Breast epithelium (tissue), 4 donors: ENCODE measurements at regions not wholly inside any gene's neighbourhood (a gene's known extent, or its start where the extent isn't known, plus 50 kb on each side); places are given as distances from the start of the nearest gene placed in this dataset.

Experiments
- DNase-seq, 2 donors: peaks; one replicate each; pipeline ENCODE4 v3.0.0-alpha.2; 2019; ENCODE audit warnings: low spot score in 2 of 2
- H3K27ac ChIP-seq, 2 donors: fragments of 200-600 bp; sonication (generic) in 1 of 2; one replicate each; pipeline ENCODE4 v1.5.1; 2016 to 2019; ENCODE audit warnings: mild to moderate bottlenecking in 1 of 2
- H3K27me3 ChIP-seq, 2 donors: fragments of 200-600 bp; sonication (generic) in 1 of 2; one replicate each; pipeline versions ENCODE4 v1.5.1 to v1.6.0; 2017 to 2019; ENCODE audit warnings: control low read depth in 1 of 2, mild to moderate bottlenecking in 1 of 2
- H3K36me3 ChIP-seq: fragments of 200-600 bp; one replicate; pipeline ENCODE4 v1.5.1; 2019
- H3K4me1 ChIP-seq, 2 donors: fragments of 200-600 bp; sonication (generic); one replicate each; pipeline ENCODE4 v1.5.1; 2016 to 2019; ENCODE audit warnings: control low read depth in 1 of 2
- H3K4me3 ChIP-seq, 3 donors: fragments of 200-600 bp; sonication (generic); 1 replicate in 2 of 3; 2 replicates in 1 of 3; pipeline ENCODE4 v1.5.1; 2016 to 2019; ENCODE audit warnings: mild to moderate bottlenecking in 3 of 3, moderate library complexity in 2 of 3
- H3K9me3 ChIP-seq, 2 donors: fragments of 200-600 bp; sonication (generic) in 1 of 2; one replicate each; pipeline ENCODE4 v1.5.1; 2016 to 2019; ENCODE audit warnings: control low read depth in 1 of 2
- CTCF ChIP-seq, 3 donors: fragments of 450-650 bp; IDR thresholded peaks; one replicate each; pipeline ENCODE4 v1.5.1; 2016 to 2017; ENCODE audit warnings: antibody characterized with exemption in 3 of 3, mild to moderate bottlenecking in 3 of 3, moderate library complexity in 3 of 3
- POLR2A ChIP-seq: fragments of 450-650 bp; IDR thresholded peaks from one replicate; pipeline ENCODE4 v1.6.1; 2016; ENCODE audit warnings: antibody characterized with exemption, mild to moderate bottlenecking, moderate library complexity
- POLR2AphosphoS5 ChIP-seq, 3 donors: sonication (generic); formaldehyde crosslinking; IDR thresholded peaks; one replicate each; pipeline ENCODE4 v1.6.1; 2017; ENCODE audit warnings: antibody characterized with exemption in 3 of 3
- intact Hi-C: fragments of 100-400 bp; cut with DNase I; formaldehyde crosslinking; loops from one replicate; pipeline ENCODE4 v1.15.1; 2023; ENCODE audit warnings: low total_unique reads

GRCh38 chr11:95296165-95296564, 65.2 kb upstream of the SESN3 start:
- no peak for DNase-seq
- intact Hi-C loops, result no loop called here
- TF ChIP-seq POLR2AphosphoS5 (IDR thresholded peaks at IDR 0.05) (no peak), CTCF (IDR thresholded peaks at IDR 0.05) (no peak), POLR2A (no peak)
- Histone ChIP-seq H3K9me3 (no peaks in the 10 kb centered on the region), H3K4me1 (no peaks in the 10 kb centered on the region), H3K27ac (no peak overlapping the region), H3K4me3 (no peak overlapping the region), H3K36me3 (no peaks in the 10 kb centered on the region), H3K27me3 (no peaks in the 10 kb centered on the region)

DNA sequence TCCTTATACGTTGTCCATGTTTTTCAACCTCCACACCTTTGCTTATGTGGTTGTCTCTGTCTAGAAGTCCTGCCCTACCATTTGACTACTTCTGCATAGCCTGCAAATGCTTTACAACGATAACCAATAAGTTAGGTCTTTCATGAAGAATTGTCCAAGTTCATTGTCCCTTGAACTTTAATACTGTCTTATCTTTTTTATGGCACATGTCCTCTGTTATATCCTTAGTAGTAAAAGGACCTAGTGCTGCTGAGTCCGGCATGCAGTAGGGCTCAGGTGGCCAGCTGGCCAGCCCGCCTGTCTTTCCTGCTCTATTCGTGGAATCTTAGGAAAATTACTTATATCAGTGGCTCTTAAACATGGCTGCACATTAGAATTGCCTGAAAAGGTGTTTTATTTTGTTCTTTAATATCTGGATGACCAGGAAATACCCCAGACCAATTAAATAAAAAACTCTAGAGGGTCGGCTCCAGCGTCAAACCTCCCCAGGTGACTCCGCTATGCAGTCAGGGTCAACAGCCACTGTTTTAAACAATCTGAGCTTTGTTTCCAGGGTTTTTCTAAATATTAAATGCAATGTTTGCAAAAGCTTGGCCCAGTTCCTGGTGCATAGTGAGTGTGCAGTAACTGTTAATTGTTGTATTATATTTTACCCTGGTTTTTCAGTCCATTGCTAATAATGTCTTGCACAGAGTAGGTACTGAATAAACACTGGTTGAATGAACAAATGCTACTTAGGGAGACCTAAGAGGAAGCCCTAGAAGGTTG, 64.6 kb upstream of the SESN3 start:
- H3K27ac ChIP-seq, result peak overlapping the region in 1 of 2 donors; percentile 54
- intact Hi-C loops, result no loop called here
- no peaks in the 10 kb centered on the region for H3K36me3 ChIP-seq

GRCh38 chr11:95294701-95295100, 63.7 kb upstream of the SESN3 start:
- intact Hi-C loops, result no loop called here
- H3K9me3 ChIP-seq, result no peaks in the 10 kb centered on the region
- no peak for DNase-seq
- H3K4me3 ChIP-seq, result no peak overlapping the region
- no peaks in the 10 kb centered on the region for H3K27me3 ChIP-seq
- no peaks in the 10 kb centered on the region for H3K36me3 ChIP-seq
- TF ChIP-seq POLR2A (no peak), POLR2AphosphoS5 (IDR thresholded peaks at IDR 0.05) (no peak), CTCF (IDR thresholded peaks at IDR 0.05) (no peak)
- H3K27ac ChIP-seq, result peak overlapping the region in 1 of 2 donors; percentile 54
- H3K4me1 ChIP-seq, result no peaks in the 10 kb centered on the region

More for the DNA sequence above, 64.6 kb upstream of the SESN3 start:
- Histone ChIP-seq H3K4me3 (no peak overlapping the region), H3K27me3 (no peaks in the 10 kb centered on the region), H3K4me1 (no peaks in the 10 kb centered on the region), H3K9me3 (no peaks in the 10 kb centered on the region)
- DNase-seq, result no peak
- TF ChIP-seq POLR2A (no peak), CTCF (IDR thresholded peaks at IDR 0.05) (no peak), POLR2AphosphoS5 (IDR thresholded peaks at IDR 0.05) (no peak)

DNA sequence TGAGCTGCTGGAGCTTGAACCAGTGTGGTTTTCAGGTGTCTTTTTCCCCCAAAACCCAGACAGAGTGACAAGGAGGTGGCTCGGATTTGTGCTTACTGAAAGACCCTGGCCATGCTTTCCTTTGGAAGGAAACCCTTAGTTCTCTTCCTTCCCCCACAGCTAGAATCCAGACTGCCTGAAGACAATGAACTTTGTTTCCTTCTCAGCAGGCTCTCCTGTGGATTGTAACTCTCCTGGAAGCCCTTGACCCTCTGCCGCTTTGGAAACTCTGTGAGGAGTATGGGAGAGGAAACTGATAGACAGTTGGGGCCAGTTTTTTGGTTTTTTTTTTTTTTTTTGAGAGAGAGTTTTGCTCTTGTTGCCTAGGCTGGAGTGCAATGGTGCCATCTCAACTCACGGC, 62.1 kb upstream of the SESN3 start:
- intact Hi-C loops, result no loop called here
- Histone ChIP-seq H3K4me3 (no peak overlapping the region), H3K4me1 (no peaks in the 10 kb centered on the region), H3K27me3 (no peaks in the 10 kb centered on the region), H3K36me3 (no peaks in the 10 kb centered on the region), H3K9me3 (no peaks in the 10 kb centered on the region), H3K27ac (no peak overlapping the region)
- no peak for DNase-seq
- TF ChIP-seq POLR2A (no peak), POLR2AphosphoS5 (IDR thresholded peaks at IDR 0.05) (no peak), CTCF (IDR thresholded peaks at IDR 0.05) (no peak)

GRCh38 chr11:95291946-95292345, 60.9 kb upstream of the SESN3 start:
- TF ChIP-seq CTCF (IDR thresholded peaks at IDR 0.05), result no peak
- TF ChIP-seq POLR2A, result no peak
- no peak for TF ChIP-seq POLR2AphosphoS5 (IDR thresholded peaks at IDR 0.05)
- Histone ChIP-seq H3K4me3 (no peak overlapping the region), H3K27ac (no peak overlapping the region), H3K9me3 (no peaks in the 10 kb centered on the region), H3K4me1 (no peaks in the 10 kb centered on the region), H3K27me3 (no peaks in the 10 kb centered on the region), H3K36me3 (no peaks in the 10 kb centered on the region)
- DNase-seq, result no peak
- intact Hi-C loops, result no loop called here
